ENCODE measurements at regions not wholly inside any gene's neighbourhood (a gene's known extent, or its start where the extent isn't known, plus 50 kb on each side); places are given as distances from the start of the nearest gene placed in this dataset.

DNA sequence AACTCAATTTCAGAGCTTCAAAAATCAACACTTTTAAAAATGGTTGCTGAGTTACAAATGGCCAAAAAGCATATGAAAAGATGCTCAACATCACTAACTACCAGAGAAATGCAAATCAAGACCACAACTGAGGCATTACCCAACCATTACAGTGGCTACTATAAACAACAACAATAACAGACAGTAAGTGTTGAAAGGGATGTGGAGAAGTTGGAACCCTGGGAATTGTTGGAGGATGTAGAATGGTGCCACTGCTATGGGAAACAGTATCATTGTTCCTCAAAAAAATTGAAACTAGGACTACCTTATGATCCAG, 173.3 kb upstream of the SPRED2 start:
- TF ChIP-seq, protein P1, sequence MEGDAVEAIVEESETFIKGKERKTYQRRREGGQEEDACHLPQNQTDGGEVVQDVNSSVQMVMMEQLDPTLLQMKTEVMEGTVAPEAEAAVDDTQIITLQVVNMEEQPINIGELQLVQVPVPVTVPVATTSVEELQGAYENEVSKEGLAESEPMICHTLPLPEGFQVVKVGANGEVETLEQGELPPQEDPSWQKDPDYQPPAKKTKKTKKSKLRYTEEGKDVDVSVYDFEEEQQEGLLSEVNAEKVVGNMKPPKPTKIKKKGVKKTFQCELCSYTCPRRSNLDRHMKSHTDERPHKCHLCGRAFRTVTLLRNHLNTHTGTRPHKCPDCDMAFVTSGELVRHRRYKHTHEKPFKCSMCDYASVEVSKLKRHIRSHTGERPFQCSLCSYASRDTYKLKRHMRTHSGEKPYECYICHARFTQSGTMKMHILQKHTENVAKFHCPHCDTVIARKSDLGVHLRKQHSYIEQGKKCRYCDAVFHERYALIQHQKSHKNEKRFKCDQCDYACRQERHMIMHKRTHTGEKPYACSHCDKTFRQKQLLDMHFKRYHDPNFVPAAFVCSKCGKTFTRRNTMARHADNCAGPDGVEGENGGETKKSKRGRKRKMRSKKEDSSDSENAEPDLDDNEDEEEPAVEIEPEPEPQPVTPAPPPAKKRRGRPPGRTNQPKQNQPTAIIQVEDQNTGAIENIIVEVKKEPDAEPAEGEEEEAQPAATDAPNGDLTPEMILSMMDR (tag by site-specific recombination; IDR thresholded peaks at IDR 0.05), result no peak
- TF ChIP-seq ZBTB20 (tag by site-specific recombination; IDR thresholded peaks at IDR 0.05) (no peak), ZBTB8A (tag by site-specific recombination; IDR thresholded peaks at IDR 0.05) (no peak), ZNF394 (tag by site-specific recombination; IDR thresholded peaks at IDR 0.05; ENCODE audit: borderline replicate concordance) (no peak), ZNF239 (tag by site-specific recombination; IDR thresholded peaks at IDR 0.05) (no peak), ELK4 (IDR thresholded peaks at IDR 0.05; ENCODE audit: borderline replicate concordance, low read depth, low read length) (no peak), ZNF670 (tag by site-specific recombination; IDR thresholded peaks at IDR 0.05; ENCODE audit: low read depth) (no peak), ZBTB44 (tag by site-specific recombination; IDR thresholded peaks at IDR 0.05) (no peak), OVOL3 (tag by site-specific recombination; IDR thresholded peaks at IDR 0.05) (no peak), ZNF501 (tag by site-specific recombination; IDR thresholded peaks at IDR 0.05) (no peak), ZNF214 (tag by site-specific recombination; IDR thresholded peaks at IDR 0.05; ENCODE audit: borderline replicate concordance) (no peak)
- TF ChIP-seq, protein P2, sequence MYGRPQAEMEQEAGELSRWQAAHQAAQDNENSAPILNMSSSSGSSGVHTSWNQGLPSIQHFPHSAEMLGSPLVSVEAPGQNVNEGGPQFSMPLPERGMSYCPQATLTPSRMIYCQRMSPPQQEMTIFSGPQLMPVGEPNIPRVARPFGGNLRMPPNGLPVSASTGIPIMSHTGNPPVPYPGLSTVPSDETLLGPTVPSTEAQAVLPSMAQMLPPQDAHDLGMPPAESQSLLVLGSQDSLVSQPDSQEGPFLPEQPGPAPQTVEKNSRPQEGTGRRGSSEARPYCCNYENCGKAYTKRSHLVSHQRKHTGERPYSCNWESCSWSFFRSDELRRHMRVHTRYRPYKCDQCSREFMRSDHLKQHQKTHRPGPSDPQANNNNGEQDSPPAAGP (tag by site-specific recombination; IDR thresholded peaks at IDR 0.05), result no peak
